GM12892 (cell line): ENCODE measurements at regions not wholly inside any gene's neighbourhood (a gene's known extent, or its start where the extent isn't known, plus 50 kb on each side); places are given as distances from the start of the nearest gene placed in this dataset.

Experiments
- POLR2A ChIP-seq: IDR thresholded peaks from 2 replicates; pipeline ENCODE4 v1.6.1; 2011; ENCODE audit warnings: low read depth, low read length, control low read depth
- POLR2AphosphoS5 ChIP-seq: IDR thresholded peaks from 2 replicates; pipeline ENCODE4 v1.6.1; 2011; ENCODE audit warnings: low read depth, low read length, control low read depth
- TAF1 ChIP-seq: IDR thresholded peaks from 2 replicates; pipeline ENCODE4 v1.6.1; 2011; ENCODE audit warnings: low read depth, mild to moderate bottlenecking, control low read depth, low read length, borderline replicate concordance

DNA sequence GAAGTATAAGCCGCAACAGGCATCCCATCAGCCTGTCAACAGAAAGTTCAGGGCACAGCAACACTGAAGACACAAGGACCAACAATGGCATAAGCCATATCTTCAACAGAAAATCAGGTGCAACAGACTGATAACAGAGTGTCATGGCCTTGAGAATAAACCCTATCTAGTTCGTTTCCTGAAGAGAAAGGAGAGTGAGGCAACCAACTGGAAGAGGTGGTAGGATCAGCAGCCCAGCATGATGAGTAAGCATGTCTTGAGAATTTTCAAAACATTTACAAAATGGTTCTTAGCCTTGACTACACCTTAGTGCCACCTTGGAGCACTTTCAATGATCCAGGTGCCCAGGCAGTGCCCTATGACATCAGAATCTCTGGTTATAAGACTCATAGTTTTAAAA lies 290.2 kb upstream of the SEMA3C start:
- TF ChIP-seq POLR2AphosphoS5 (no peak), TAF1 (no peak), POLR2A (no peak)
